RWPE2 (cell line): ENCODE measurements at regions not wholly inside any gene's neighbourhood (a gene's known extent, or its start where the extent isn't known, plus 50 kb on each side); places are given as distances from the start of the nearest gene placed in this dataset.

Experiments
- ATAC-seq: fragments of 200-7000 bp; cut with Tn5 transposase; 3 replicates; pipeline ENCODE4 v1.9.1; 2021; ENCODE audit warnings: low read depth
- DNase-seq: peaks from one replicate; pipeline ENCODE4 v3.0.0-alpha.2; 2020; ENCODE audit warnings: low spot score
- H3K27ac ChIP-seq: fragments of 450-650 bp; 2 replicates; pipeline ENCODE4 v1.5.1; 2017; ENCODE audit warnings: mild to moderate bottlenecking; ENCODE audit not compliant: poor library complexity, severe bottlenecking
- H3K27me3 ChIP-seq: fragments of 250-450 bp; sonication (Bioruptor Pico); 2 replicates; pipeline ENCODE4 v1.5.1; 2021; ENCODE audit warnings: mild to moderate bottlenecking, moderate library complexity; ENCODE audit not compliant: insufficient read depth, poor library complexity, severe bottlenecking
- H3K36me3 ChIP-seq: fragments of 250-450 bp; sonication (Bioruptor Pico); 2 replicates; pipeline ENCODE4 v1.5.1; 2020; ENCODE audit warnings: low read depth, mild to moderate bottlenecking, moderate library complexity
- H3K4me1 ChIP-seq: fragments of 250-450 bp; sonication (Bioruptor Pico); 2 replicates; pipeline ENCODE4 v1.5.1; 2021; ENCODE audit warnings: mild to moderate bottlenecking, moderate library complexity; ENCODE audit not compliant: insufficient read depth, poor library complexity, severe bottlenecking
- H3K4me3 ChIP-seq: fragments of 250-450 bp; sonication (Bioruptor Pico); 2 replicates; pipeline ENCODE4 v1.5.1; 2021; ENCODE audit warnings: mild to moderate bottlenecking, moderate library complexity; ENCODE audit not compliant: severe bottlenecking
- H3K9me3 ChIP-seq: fragments of 250-450 bp; sonication (Bioruptor Pico); 2 replicates; pipeline ENCODE4 v1.5.1; 2021; ENCODE audit warnings: mild to moderate bottlenecking, moderate library complexity; ENCODE audit not compliant: severe bottlenecking
- CTCF ChIP-seq: fragments of 450-650 bp; IDR thresholded peaks from one replicate; pipeline ENCODE4 v1.5.1; 2017; ENCODE audit warnings: mild to moderate bottlenecking, moderate library complexity; ENCODE audit not compliant: poor library complexity, severe bottlenecking

GRCh38 chr13:75929076-75929475 lies 292.9 kb downstream of the LMO7 start:
- H3K36me3 ChIP-seq, result no peaks in the 10 kb centered on the region

GRCh38 chr13:75927183-75927669 lies 291.1 kb downstream of the LMO7 start:
- no peak overlapping the region for H3K27ac ChIP-seq
- no peak overlapping the region for H3K4me3 ChIP-seq
- DNase-seq (no peak), ATAC-seq (no peak)
- no peaks in the 10 kb centered on the region for H3K27me3 ChIP-seq
- H3K9me3 ChIP-seq, result no peaks in the 10 kb centered on the region
- H3K36me3 ChIP-seq, result no peaks in the 10 kb centered on the region
- no peak for TF ChIP-seq CTCF
- H3K4me1 ChIP-seq, result no peaks in the 10 kb centered on the region

More at GRCh38 chr13:75929076-75929475, 292.9 kb downstream of the LMO7 start:
- no peaks in the 10 kb centered on the region for H3K27me3 ChIP-seq
- no peak overlapping the region for H3K4me3 ChIP-seq
- ATAC-seq, result no peak
- no peaks in the 10 kb centered on the region for H3K9me3 ChIP-seq
- no peaks in the 10 kb centered on the region for H3K4me1 ChIP-seq
- no peak overlapping the region for H3K27ac ChIP-seq
- TF ChIP-seq CTCF, result no peak
- DNase-seq, result no peak

GRCh38 chr13:75920536-75920935 lies 284.4 kb downstream of the LMO7 start:
- H3K9me3 ChIP-seq, result no peaks in the 10 kb centered on the region
- no peak overlapping the region for H3K27ac ChIP-seq
- no peaks in the 10 kb centered on the region for H3K27me3 ChIP-seq
- H3K36me3 ChIP-seq, result no peaks in the 10 kb centered on the region
- DNase-seq, result no peak
- no peaks in the 10 kb centered on the region for H3K4me1 ChIP-seq
- no peak for TF ChIP-seq CTCF
- H3K4me3 ChIP-seq, result no peak overlapping the region
- no peak for ATAC-seq

GRCh38 chr13:75919660-75920199 lies 283.6 kb downstream of the LMO7 start:
- H3K4me1 ChIP-seq, result no peaks in the 10 kb centered on the region
- DNase-seq, result no peak
- H3K27ac ChIP-seq, result no peak overlapping the region
- TF ChIP-seq CTCF, result no peak
- H3K9me3 ChIP-seq, result no peaks in the 10 kb centered on the region
- H3K36me3 ChIP-seq, result no peaks in the 10 kb centered on the region
- H3K27me3 ChIP-seq, result no peaks in the 10 kb centered on the region
- no peak for ATAC-seq
- no peak overlapping the region for H3K4me3 ChIP-seq

- no peak for TF ChIP-seq CTCF
- no peaks in the 10 kb centered on the region for H3K4me1 ChIP-seq
Observed at GRCh38 chr13:75915066-75915465, 278.9 kb downstream of the LMO7 start.

More at GRCh38 chr13:75915066-75915465, 278.9 kb downstream of the LMO7 start:
- DNase-seq, result no peak
- no peaks in the 10 kb centered on the region for H3K27me3 ChIP-seq
- H3K9me3 ChIP-seq, result no peaks in the 10 kb centered on the region
- H3K4me3 ChIP-seq, result no peak overlapping the region
- ATAC-seq, result no peak
- no peaks in the 10 kb centered on the region for H3K36me3 ChIP-seq
- no peak overlapping the region for H3K27ac ChIP-seq
